ENCODE measurements at regions not wholly inside any gene's neighbourhood (a gene's known extent, or its start where the extent isn't known, plus 50 kb on each side); places are given as distances from the start of the nearest gene placed in this dataset.

- TF ChIP-seq CTCF (IDR thresholded peaks at IDR 0.05) (no peak), POLR2A (IDR thresholded peaks at IDR 0.05) (no peak)
Observed at GRCh38 chr18:45481821-45482220, 133.5 kb upstream of the SLC14A2 start.
